GM12801 (cell line): ENCODE measurements at regions not wholly inside any gene's neighbourhood (a gene's known extent, or its start where the extent isn't known, plus 50 kb on each side); places are given as distances from the start of the nearest gene placed in this dataset.

Experiments used
- CTCF ChIP-seq: IDR thresholded peaks from one replicate; pipeline ENCODE4 v1.5.1; 2011; ENCODE audit warnings: control low read depth; ENCODE audit not compliant: insufficient read length; ENCODE audit errors: extremely low read depth

GRCh38 chr13:40401911-40402776 is 264.3 kb downstream of the FOXO1 start:
- TF ChIP-seq CTCF, result no peak

- no peak for TF ChIP-seq CTCF
Measured at GRCh38 chr13:40402931-40403431, 263.5 kb downstream of the FOXO1 start.

GRCh38 chr13:40403509-40404241 is 262.8 kb downstream of the FOXO1 start:
- no peak for TF ChIP-seq CTCF

- no peak for TF ChIP-seq CTCF
Measured at GRCh38 chr13:40404407-40404806, 262.0 kb downstream of the FOXO1 start.

- no peak for TF ChIP-seq CTCF
Measured at GRCh38 chr13:40404967-40405716, 261.3 kb downstream of the FOXO1 start.

- TF ChIP-seq CTCF, result no peak
Measured at GRCh38 chr13:40406405-40407120, 259.9 kb downstream of the FOXO1 start.
